ENCODE measurements at regions not wholly inside any gene's neighbourhood (a gene's known extent, or its start where the extent isn't known, plus 50 kb on each side); places are given as distances from the start of the nearest gene placed in this dataset.

- Histone ChIP-seq H2AFZ (ENCODE audit: low read length) (no peak overlapping the region), H3K9ac (ENCODE audit: low read length) (no peak overlapping the region), H3K27me3 (ENCODE audit: insufficient read depth, low read length) (no peaks in the 10 kb centered on the region), H3K79me2 (ENCODE audit: insufficient read depth, low read length) (no peaks in the 10 kb centered on the region), H3K4me1 (ENCODE audit: insufficient read depth, low read length, severe bottlenecking) (no peaks in the 10 kb centered on the region), H4K20me1 (ENCODE audit: insufficient read depth, low read length) (no peaks in the 10 kb centered on the region), H3K4me3 (ENCODE audit: low read depth, low read length, poor library complexity, severe bottlenecking) (no peak overlapping the region), H3K4me2 (ENCODE audit: low read length) (no peak overlapping the region), H3F3A (ENCODE audit: insufficient read depth, low read length) (no peaks in the 10 kb centered on the region), H3K36me3 (ENCODE audit: insufficient read depth, low read length) (no peaks in the 10 kb centered on the region), H3K9me3 (ENCODE audit: low read length) (no peaks in the 10 kb centered on the region), H3K9me2 (ENCODE audit: low read depth, low read length) (no peaks in the 10 kb centered on the region), H3K27ac (ENCODE audit: low read depth, low read length, poor library complexity, severe bottlenecking) (no peak overlapping the region)
- TF ChIP-seq, protein P1, sequence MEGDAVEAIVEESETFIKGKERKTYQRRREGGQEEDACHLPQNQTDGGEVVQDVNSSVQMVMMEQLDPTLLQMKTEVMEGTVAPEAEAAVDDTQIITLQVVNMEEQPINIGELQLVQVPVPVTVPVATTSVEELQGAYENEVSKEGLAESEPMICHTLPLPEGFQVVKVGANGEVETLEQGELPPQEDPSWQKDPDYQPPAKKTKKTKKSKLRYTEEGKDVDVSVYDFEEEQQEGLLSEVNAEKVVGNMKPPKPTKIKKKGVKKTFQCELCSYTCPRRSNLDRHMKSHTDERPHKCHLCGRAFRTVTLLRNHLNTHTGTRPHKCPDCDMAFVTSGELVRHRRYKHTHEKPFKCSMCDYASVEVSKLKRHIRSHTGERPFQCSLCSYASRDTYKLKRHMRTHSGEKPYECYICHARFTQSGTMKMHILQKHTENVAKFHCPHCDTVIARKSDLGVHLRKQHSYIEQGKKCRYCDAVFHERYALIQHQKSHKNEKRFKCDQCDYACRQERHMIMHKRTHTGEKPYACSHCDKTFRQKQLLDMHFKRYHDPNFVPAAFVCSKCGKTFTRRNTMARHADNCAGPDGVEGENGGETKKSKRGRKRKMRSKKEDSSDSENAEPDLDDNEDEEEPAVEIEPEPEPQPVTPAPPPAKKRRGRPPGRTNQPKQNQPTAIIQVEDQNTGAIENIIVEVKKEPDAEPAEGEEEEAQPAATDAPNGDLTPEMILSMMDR (IDR thresholded peaks at IDR 0.05; ENCODE audit: low read length): no peak
- TF ChIP-seq EZH2 (IDR thresholded peaks at IDR 0.05; ENCODE audit: borderline replicate concordance, low read length): no peak
Observed at GRCh38 chr5:97929383-97929782, 746.3 kb upstream of the RIOK2 start.

DNA sequence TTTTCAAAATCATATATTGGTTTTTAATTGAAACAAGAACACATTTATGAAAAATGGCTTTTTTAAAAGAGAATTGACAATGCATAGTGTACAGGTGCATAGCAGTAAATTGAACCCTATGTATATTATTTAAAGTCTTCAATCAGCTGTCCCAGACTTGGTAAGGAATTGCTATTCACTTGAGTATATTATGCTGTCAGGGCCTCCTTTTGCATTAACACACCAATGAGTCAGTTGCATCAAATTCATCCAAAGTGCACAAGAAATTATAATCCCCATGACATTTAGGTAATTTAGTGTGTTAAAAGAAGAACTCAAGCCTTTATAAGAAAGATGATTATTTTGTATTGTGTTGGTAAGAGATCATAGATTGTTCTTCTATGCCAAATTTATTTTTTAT is 748.8 kb upstream of the RIOK2 start:
- Histone ChIP-seq H3K4me3 (ENCODE audit: low read depth, low read length, poor library complexity, severe bottlenecking) (no peak overlapping the region), H3K27ac (ENCODE audit: low read depth, low read length, poor library complexity, severe bottlenecking) (no peak overlapping the region), H3K27me3 (ENCODE audit: insufficient read depth, low read length) (no peaks in the 10 kb centered on the region), H3K9me3 (ENCODE audit: low read length) (no peaks in the 10 kb centered on the region), H4K20me1 (ENCODE audit: insufficient read depth, low read length) (no peaks in the 10 kb centered on the region), H2AFZ (ENCODE audit: low read length) (no peak overlapping the region), H3K9ac (ENCODE audit: low read length) (no peak overlapping the region), H3K9me2 (ENCODE audit: low read depth, low read length) (no peaks in the 10 kb centered on the region), H3K79me2 (ENCODE audit: insufficient read depth, low read length) (no peaks in the 10 kb centered on the region), H3K4me1 (ENCODE audit: insufficient read depth, low read length, severe bottlenecking) (no peaks in the 10 kb centered on the region), H3F3A (ENCODE audit: insufficient read depth, low read length) (no peaks in the 10 kb centered on the region), H3K36me3 (ENCODE audit: insufficient read depth, low read length) (no peaks in the 10 kb centered on the region), H3K4me2 (ENCODE audit: low read length) (no peak overlapping the region)
- TF ChIP-seq, protein P1 (IDR thresholded peaks at IDR 0.05; ENCODE audit: low read length): no peak
- TF ChIP-seq EZH2 (IDR thresholded peaks at IDR 0.05; ENCODE audit: borderline replicate concordance, low read length): no peak

DNA sequence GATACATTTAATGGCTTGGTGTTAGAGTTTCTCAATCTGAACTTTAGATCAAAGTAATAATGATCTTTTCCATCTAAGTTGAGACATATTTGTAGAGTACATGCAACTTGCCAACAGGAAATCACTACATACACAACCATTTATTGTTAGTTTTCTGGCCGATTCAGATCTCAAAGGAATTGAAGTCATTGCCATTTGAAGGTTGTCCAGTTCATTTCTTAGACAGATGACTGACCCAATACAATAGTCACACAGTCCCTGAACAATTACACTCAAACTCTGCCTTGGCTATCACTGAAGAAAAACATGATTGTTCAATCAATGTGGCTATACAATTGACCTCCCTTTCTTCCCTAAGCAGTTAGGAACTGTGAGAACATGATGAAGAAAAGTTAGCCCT is 753.2 kb upstream of the RIOK2 start:
- Histone ChIP-seq H3K27ac (ENCODE audit: low read depth, low read length, poor library complexity, severe bottlenecking) (no peak overlapping the region), H3K4me3 (ENCODE audit: low read depth, low read length, poor library complexity, severe bottlenecking) (no peak overlapping the region), H3K36me3 (ENCODE audit: insufficient read depth, low read length) (no peaks in the 10 kb centered on the region), H2AFZ (ENCODE audit: low read length) (no peak overlapping the region), H3K9ac (ENCODE audit: low read length) (no peak overlapping the region), H3K4me2 (ENCODE audit: low read length) (no peak overlapping the region), H3K9me3 (ENCODE audit: low read length) (no peaks in the 10 kb centered on the region), H3F3A (ENCODE audit: insufficient read depth, low read length) (no peaks in the 10 kb centered on the region), H3K9me2 (ENCODE audit: low read depth, low read length) (no peaks in the 10 kb centered on the region), H3K4me1 (ENCODE audit: insufficient read depth, low read length, severe bottlenecking) (no peaks in the 10 kb centered on the region), H4K20me1 (ENCODE audit: insufficient read depth, low read length) (no peaks in the 10 kb centered on the region), H3K79me2 (ENCODE audit: insufficient read depth, low read length) (no peaks in the 10 kb centered on the region), H3K27me3 (ENCODE audit: insufficient read depth, low read length) (no peaks in the 10 kb centered on the region)
- TF ChIP-seq, protein P1 (IDR thresholded peaks at IDR 0.05; ENCODE audit: low read length): no peak
- TF ChIP-seq EZH2 (IDR thresholded peaks at IDR 0.05; ENCODE audit: borderline replicate concordance, low read length): no peak

All from OCI-LY1 (cell line).